ENCODE measurements at regions not wholly inside any gene's neighbourhood (a gene's known extent, or its start where the extent isn't known, plus 50 kb on each side); places are given as distances from the start of the nearest gene placed in this dataset.

- Histone ChIP-seq H3K36me3 (no peaks in the 10 kb centered on the region), H3K9me3 (no peaks in the 10 kb centered on the region), H3K27ac (no peak overlapping the region), H3K27me3 (no peaks in the 10 kb centered on the region), H3K4me3 (no peak overlapping the region), H3K4me1 (no peaks in the 10 kb centered on the region)
- intact Hi-C loops (cut with DNase I) = no loop called here
- TF ChIP-seq CTCF (IDR thresholded peaks at IDR 0.05) = peak in 1 of 3 experiments; percentile 31
- no peak for DNase-seq (ENCODE audit: low spot score in 2 of 2)
Observed at GRCh38 chr5:4862500-4862899, 277.6 kb upstream of the ADAMTS16 start.

GRCh38 chr5:4866131-4866659, 273.9 kb upstream of the ADAMTS16 start:
- Histone ChIP-seq H3K27me3 (no peaks in the 10 kb centered on the region), H3K36me3 (no peaks in the 10 kb centered on the region), H3K9me3 (no peaks in the 10 kb centered on the region), H3K4me1 (no peaks in the 10 kb centered on the region), H3K27ac (no peak overlapping the region), H3K4me3 (no peak overlapping the region)
- TF ChIP-seq CTCF (IDR thresholded peaks at IDR 0.05) = no peak
- DNase-seq (ENCODE audit: low spot score in 2 of 2) = no peak
- intact Hi-C loops (cut with DNase I) = no loop called here

GRCh38 chr5:4866817-4867216, 273.3 kb upstream of the ADAMTS16 start:
- H3K9me3 ChIP-seq = no peaks in the 10 kb centered on the region
- no peaks in the 10 kb centered on the region for H3K4me1 ChIP-seq
- intact Hi-C loops (cut with DNase I) = no loop called here
- H3K27me3 ChIP-seq = no peaks in the 10 kb centered on the region
- H3K4me3 ChIP-seq = no peak overlapping the region
- no peak overlapping the region for H3K27ac ChIP-seq
- no peaks in the 10 kb centered on the region for H3K36me3 ChIP-seq
- no peak for TF ChIP-seq CTCF (IDR thresholded peaks at IDR 0.05)
- DNase-seq (ENCODE audit: low spot score in 2 of 2) = no peak

- no peaks in the 10 kb centered on the region for H3K36me3 ChIP-seq
- no peaks in the 10 kb centered on the region for H3K27me3 ChIP-seq
- H3K4me3 ChIP-seq = no peak overlapping the region
- peak in 1 of 3 experiments; percentile 44 for TF ChIP-seq CTCF (IDR thresholded peaks at IDR 0.05)
- intact Hi-C loops (cut with DNase I) = no loop called here
- H3K4me1 ChIP-seq = no peaks in the 10 kb centered on the region
- no peak overlapping the region for H3K27ac ChIP-seq
- no peaks in the 10 kb centered on the region for H3K9me3 ChIP-seq
- DNase-seq (ENCODE audit: low spot score in 2 of 2) = no peak
Observed at GRCh38 chr5:4868140-4868735, 271.9 kb upstream of the ADAMTS16 start.

- Histone ChIP-seq H3K9me3 (no peaks in the 10 kb centered on the region), H3K4me1 (no peaks in the 10 kb centered on the region), H3K27me3 (no peaks in the 10 kb centered on the region), H3K27ac (no peak overlapping the region), H3K36me3 (no peaks in the 10 kb centered on the region), H3K4me3 (no peak overlapping the region)
- no peak for TF ChIP-seq CTCF (IDR thresholded peaks at IDR 0.05)
- DNase-seq (ENCODE audit: low spot score in 2 of 2) = no peak
- intact Hi-C loops (cut with DNase I) = no loop called here
Observed at GRCh38 chr5:4873652-4874051, 266.5 kb upstream of the ADAMTS16 start.

- Histone ChIP-seq H3K36me3 (no peaks in the 10 kb centered on the region), H3K27ac (no peak overlapping the region), H3K27me3 (no peaks in the 10 kb centered on the region), H3K4me1 (no peaks in the 10 kb centered on the region), H3K9me3 (no peaks in the 10 kb centered on the region), H3K4me3 (no peak overlapping the region)
- TF ChIP-seq CTCF (IDR thresholded peaks at IDR 0.05) = no peak
- intact Hi-C loops (cut with DNase I) = no loop called here
- DNase-seq (ENCODE audit: low spot score in 2 of 2) = no peak
Observed at GRCh38 chr5:4874097-4874496, 266.0 kb upstream of the ADAMTS16 start.
